ENCODE measurements at regions not wholly inside any gene's neighbourhood (a gene's known extent, or its start where the extent isn't known, plus 50 kb on each side); places are given as distances from the start of the nearest gene placed in this dataset.

- no peak for DNase-seq
- WGBS, 3 donors: 80 to 89% (median 82%) methylated on average over 7 of the region's 7 CpGs
- H3K36me3 ChIP-seq: no peaks in the 10 kb centered on the region
- H3K27ac ChIP-seq: no peak overlapping the region
- H3K27me3 ChIP-seq: no peaks in the 10 kb centered on the region
- H3K4me1 ChIP-seq (ENCODE audit: insufficient read depth): no peaks in the 10 kb centered on the region
- TF ChIP-seq POLR2A (IDR thresholded peaks at IDR 0.05) (no peak), EP300 (IDR thresholded peaks at IDR 0.05) (no peak)
- TF ChIP-seq, protein P1, sequence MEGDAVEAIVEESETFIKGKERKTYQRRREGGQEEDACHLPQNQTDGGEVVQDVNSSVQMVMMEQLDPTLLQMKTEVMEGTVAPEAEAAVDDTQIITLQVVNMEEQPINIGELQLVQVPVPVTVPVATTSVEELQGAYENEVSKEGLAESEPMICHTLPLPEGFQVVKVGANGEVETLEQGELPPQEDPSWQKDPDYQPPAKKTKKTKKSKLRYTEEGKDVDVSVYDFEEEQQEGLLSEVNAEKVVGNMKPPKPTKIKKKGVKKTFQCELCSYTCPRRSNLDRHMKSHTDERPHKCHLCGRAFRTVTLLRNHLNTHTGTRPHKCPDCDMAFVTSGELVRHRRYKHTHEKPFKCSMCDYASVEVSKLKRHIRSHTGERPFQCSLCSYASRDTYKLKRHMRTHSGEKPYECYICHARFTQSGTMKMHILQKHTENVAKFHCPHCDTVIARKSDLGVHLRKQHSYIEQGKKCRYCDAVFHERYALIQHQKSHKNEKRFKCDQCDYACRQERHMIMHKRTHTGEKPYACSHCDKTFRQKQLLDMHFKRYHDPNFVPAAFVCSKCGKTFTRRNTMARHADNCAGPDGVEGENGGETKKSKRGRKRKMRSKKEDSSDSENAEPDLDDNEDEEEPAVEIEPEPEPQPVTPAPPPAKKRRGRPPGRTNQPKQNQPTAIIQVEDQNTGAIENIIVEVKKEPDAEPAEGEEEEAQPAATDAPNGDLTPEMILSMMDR (IDR thresholded peaks at IDR 0.05): no peak
- intact Hi-C loops (cut with DNase I): loop anchor here in 1 of 4 donors (2.0 kb wide), 1 partner anchor 160 kb away; no protein-coding TSS in a partner anchor
- H3K4me3 ChIP-seq: no peak overlapping the region
- H3K9me3 ChIP-seq: no peaks in the 10 kb centered on the region
These were observed 168.6 kb upstream of the IFNG-AS1 start for GRCh38 chr12:67820694-67821093.

GRCh38 chr12:67822826-67823225 lies 166.4 kb upstream of the IFNG-AS1 start:
- intact Hi-C loops (cut with DNase I): no loop called here
- no peaks in the 10 kb centered on the region for H3K9me3 ChIP-seq
- H3K36me3 ChIP-seq: no peaks in the 10 kb centered on the region
- no peak overlapping the region for H3K27ac ChIP-seq
- no peaks in the 10 kb centered on the region for H3K4me1 ChIP-seq (ENCODE audit: insufficient read depth)
- TF ChIP-seq EP300 (IDR thresholded peaks at IDR 0.05): no peak
- TF ChIP-seq, protein P1 (IDR thresholded peaks at IDR 0.05): no peak
- TF ChIP-seq POLR2A (IDR thresholded peaks at IDR 0.05): no peak
- DNase-seq: no peak
- 37 to 98% (median 94%) methylated on average over 1 of the region's 1 CpG for WGBS, 3 donors
- H3K4me3 ChIP-seq: no peak overlapping the region
- no peaks in the 10 kb centered on the region for H3K27me3 ChIP-seq

GRCh38 chr12:67826148-67826547 lies 163.1 kb upstream of the IFNG-AS1 start:
- Histone ChIP-seq H3K9me3 (no peaks in the 10 kb centered on the region), H3K27me3 (no peaks in the 10 kb centered on the region), H3K27ac (no peak overlapping the region), H3K4me3 (no peak overlapping the region), H3K36me3 (no peaks in the 10 kb centered on the region), H3K4me1 (ENCODE audit: insufficient read depth) (no peaks in the 10 kb centered on the region)
- intact Hi-C loops (cut with DNase I): no loop called here
- TF ChIP-seq POLR2A (IDR thresholded peaks at IDR 0.05) (no peak), EP300 (IDR thresholded peaks at IDR 0.05) (no peak)
- TF ChIP-seq, protein P1 (IDR thresholded peaks at IDR 0.05): no peak
- 9 to 23% (median 9%) methylated on average over 2 of the region's 2 CpGs for WGBS, 3 donors
- no peak for DNase-seq

DNA sequence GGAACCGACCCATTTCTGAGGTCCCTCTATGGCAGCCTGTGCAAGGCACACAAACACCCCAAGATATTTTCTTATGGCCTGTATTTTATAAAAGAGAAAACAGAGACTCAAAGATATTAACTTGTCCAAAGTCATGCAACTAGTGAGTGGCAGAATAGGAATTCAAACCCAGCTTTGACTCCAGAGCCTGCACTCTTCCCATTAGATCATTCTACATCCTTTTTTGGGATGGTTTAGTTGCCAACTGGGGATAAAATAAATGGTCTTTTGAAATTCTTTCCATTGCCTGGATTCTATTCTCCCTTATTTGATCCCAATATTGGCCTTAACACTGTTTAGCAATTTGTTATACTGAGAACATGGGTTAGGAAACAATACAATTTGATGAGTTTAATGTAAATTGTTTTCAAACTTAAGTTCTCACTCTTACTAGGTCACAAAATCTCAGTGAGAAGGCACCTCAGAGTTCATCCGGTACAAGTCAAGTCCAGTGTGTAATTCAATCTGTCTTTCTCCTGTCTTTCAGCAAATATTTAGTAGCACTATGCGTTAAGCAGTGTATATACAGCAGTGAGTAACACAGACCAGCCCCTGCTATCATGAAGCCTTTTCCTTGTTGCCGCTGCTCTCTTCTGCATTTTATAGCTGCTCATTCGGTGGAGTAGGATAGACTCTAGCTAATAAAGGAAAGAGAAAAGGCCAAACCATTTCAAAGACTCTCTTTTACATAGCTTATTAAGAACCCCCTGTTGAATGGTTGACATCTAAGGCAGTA lies 162.1 kb upstream of the IFNG-AS1 start:
- H3K9me3 ChIP-seq: no peaks in the 10 kb centered on the region
- H3K4me1 ChIP-seq (ENCODE audit: insufficient read depth): no peaks in the 10 kb centered on the region
- H3K4me3 ChIP-seq: peak overlapping the region; percentile 26
- intact Hi-C loops (cut with DNase I): no loop called here
- TF ChIP-seq, protein P1 (IDR thresholded peaks at IDR 0.05): no peak
- no peak for TF ChIP-seq POLR2A (IDR thresholded peaks at IDR 0.05)
- no peak for TF ChIP-seq EP300 (IDR thresholded peaks at IDR 0.05)
- H3K36me3 ChIP-seq: no peaks in the 10 kb centered on the region
- H3K27ac ChIP-seq: peak overlapping the region; percentile 38 to 42
- H3K27me3 ChIP-seq: no peaks in the 10 kb centered on the region
- no peak for DNase-seq
- 83 to 91% (median 85%) methylated on average over 5 of the region's 5 CpGs for WGBS, 3 donors

Data from ovary (tissue), 7 donors.